Chondrocyte (in vitro differentiated cells): ENCODE measurements at regions not wholly inside any gene's neighbourhood (a gene's known extent, or its start where the extent isn't known, plus 50 kb on each side); places are given as distances from the start of the nearest gene placed in this dataset.

Experiments
- DNase-seq: peaks from one replicate; pipeline ENCODE4 v3.0.0; 2021; ENCODE audit warnings: mixed read lengths, low spot score
- H3K27ac Mint-ChIP-seq: one replicate; pipeline ENCODE4 v1.8.0; 2021; ENCODE audit warnings: mild to moderate bottlenecking, moderate library complexity, mixed read lengths; ENCODE audit not compliant: unreplicated experiment
- H3K27me3 Mint-ChIP-seq: 2 replicates; pipeline ENCODE4 v1.8.0; 2021; ENCODE audit warnings: low read depth, mixed read lengths
- H3K36me3 Mint-ChIP-seq: 2 replicates; pipeline ENCODE4 v1.8.0; 2021; ENCODE audit warnings: low read depth, mixed read lengths
- H3K4me1 Mint-ChIP-seq: 2 replicates; pipeline ENCODE4 v1.8.0; 2021; ENCODE audit warnings: low read depth, mild to moderate bottlenecking, mixed read lengths
- H3K4me3 Mint-ChIP-seq: one replicate; pipeline ENCODE4 v1.8.0; 2021; ENCODE audit warnings: mild to moderate bottlenecking, moderate library complexity, mixed read lengths; ENCODE audit not compliant: unreplicated experiment
- H3K9me3 Mint-ChIP-seq: 2 replicates; pipeline ENCODE4 v1.8.0; 2021; ENCODE audit warnings: low read depth, mixed read lengths
- TF ChIP-seq, protein P1 (sequence below): fragments of 200-600 bp; sonication (generic); IDR thresholded peaks from 2 replicates; pipeline ENCODE4 v1.5.0; 2021; ENCODE audit warnings: antibody characterized with exemption, mild to moderate bottlenecking, moderate library complexity

- Mint-ChIP-seq H3K4me3 (no peak overlapping the region), H3K9me3 (peaks cover 12% of the 10 kb centered on the region), H3K4me1 (peaks cover 19% of the 10 kb centered on the region), H3K27me3 (no peaks in the 10 kb centered on the region), H3K36me3 (peaks cover 3% of the 10 kb centered on the region), H3K27ac (no peak overlapping the region)
- no peak for DNase-seq
- TF ChIP-seq, protein P1, sequence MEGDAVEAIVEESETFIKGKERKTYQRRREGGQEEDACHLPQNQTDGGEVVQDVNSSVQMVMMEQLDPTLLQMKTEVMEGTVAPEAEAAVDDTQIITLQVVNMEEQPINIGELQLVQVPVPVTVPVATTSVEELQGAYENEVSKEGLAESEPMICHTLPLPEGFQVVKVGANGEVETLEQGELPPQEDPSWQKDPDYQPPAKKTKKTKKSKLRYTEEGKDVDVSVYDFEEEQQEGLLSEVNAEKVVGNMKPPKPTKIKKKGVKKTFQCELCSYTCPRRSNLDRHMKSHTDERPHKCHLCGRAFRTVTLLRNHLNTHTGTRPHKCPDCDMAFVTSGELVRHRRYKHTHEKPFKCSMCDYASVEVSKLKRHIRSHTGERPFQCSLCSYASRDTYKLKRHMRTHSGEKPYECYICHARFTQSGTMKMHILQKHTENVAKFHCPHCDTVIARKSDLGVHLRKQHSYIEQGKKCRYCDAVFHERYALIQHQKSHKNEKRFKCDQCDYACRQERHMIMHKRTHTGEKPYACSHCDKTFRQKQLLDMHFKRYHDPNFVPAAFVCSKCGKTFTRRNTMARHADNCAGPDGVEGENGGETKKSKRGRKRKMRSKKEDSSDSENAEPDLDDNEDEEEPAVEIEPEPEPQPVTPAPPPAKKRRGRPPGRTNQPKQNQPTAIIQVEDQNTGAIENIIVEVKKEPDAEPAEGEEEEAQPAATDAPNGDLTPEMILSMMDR: no peak
Measured at GRCh38 chr4:32142075-32142474, 1421.9 kb downstream of the PCDH7 start.

DNA sequence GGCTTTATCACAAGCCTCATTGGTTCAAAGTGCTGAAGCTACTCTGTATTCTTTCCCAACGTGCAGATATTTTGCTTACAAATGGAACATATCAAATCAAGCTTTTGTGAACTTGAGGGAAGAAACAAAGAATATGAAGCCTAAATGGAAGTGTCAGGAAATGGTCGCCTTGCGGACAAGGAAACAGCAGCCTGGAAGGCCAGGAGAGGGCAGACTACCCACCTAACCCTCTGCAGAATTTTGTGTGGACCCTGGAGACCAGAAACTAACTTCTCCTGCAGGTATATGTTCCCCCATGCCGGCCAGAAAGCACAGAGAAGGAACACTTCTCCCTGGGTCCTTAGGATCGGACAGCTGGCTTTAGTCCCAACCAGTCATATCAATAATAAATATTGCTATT is 1425.8 kb downstream of the PCDH7 start:
- peaks cover 21% of the 10 kb centered on the region for H3K4me1 Mint-ChIP-seq
- TF ChIP-seq, protein P1: no peak
- H3K27ac Mint-ChIP-seq: no peak overlapping the region
- no peaks in the 10 kb centered on the region for H3K27me3 Mint-ChIP-seq
- H3K4me3 Mint-ChIP-seq: no peak overlapping the region
- peaks cover 3% of the 10 kb centered on the region for H3K36me3 Mint-ChIP-seq
- no peak for DNase-seq
- peaks cover 12% of the 10 kb centered on the region for H3K9me3 Mint-ChIP-seq

GRCh38 chr4:32147446-32148085 is 1427.4 kb downstream of the PCDH7 start:
- TF ChIP-seq, protein P1: no peak
- Mint-ChIP-seq H3K4me1 (peaks cover 11% of the 10 kb centered on the region), H3K4me3 (no peak overlapping the region), H3K27me3 (no peaks in the 10 kb centered on the region), H3K27ac (no peak overlapping the region), H3K9me3 (peaks cover 12% of the 10 kb centered on the region), H3K36me3 (peaks cover 3% of the 10 kb centered on the region)
- no peak for DNase-seq

GRCh38 chr4:32148111-32148666 is 1428.0 kb downstream of the PCDH7 start:
- Mint-ChIP-seq H3K9me3 (peaks cover 9% of the 10 kb centered on the region), H3K27me3 (no peaks in the 10 kb centered on the region), H3K4me3 (no peak overlapping the region), H3K4me1 (peaks cover 11% of the 10 kb centered on the region), H3K27ac (peak overlapping the region; percentile 34), H3K36me3 (peaks cover 3% of the 10 kb centered on the region)
- TF ChIP-seq, protein P1: no peak
- DNase-seq: no peak

DNA sequence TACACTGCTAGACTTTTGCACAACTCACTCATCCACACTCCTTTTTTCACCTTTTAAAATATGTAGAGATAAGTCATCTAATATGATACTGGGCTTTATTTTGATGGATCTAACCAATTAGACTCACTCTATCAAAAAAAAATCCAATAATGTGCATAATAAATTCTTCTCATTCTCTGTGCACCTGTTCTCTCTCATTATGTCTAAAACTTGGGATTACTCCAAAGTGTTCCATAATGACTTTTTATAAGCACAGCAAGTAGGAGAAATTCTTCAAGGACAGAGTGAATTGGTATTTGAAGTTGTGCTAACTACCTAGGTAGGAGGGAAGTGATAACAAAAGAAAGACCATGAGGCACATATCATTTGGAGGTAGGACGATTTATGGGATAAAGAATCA is 1438.8 kb downstream of the PCDH7 start:
- no peaks in the 10 kb centered on the region for H3K36me3 Mint-ChIP-seq
- no peak for DNase-seq
- H3K9me3 Mint-ChIP-seq: no peaks in the 10 kb centered on the region
- H3K27me3 Mint-ChIP-seq: no peaks in the 10 kb centered on the region
- H3K4me3 Mint-ChIP-seq: no peak overlapping the region
- TF ChIP-seq, protein P1: no peak
- no peak overlapping the region for H3K27ac Mint-ChIP-seq
- no peaks in the 10 kb centered on the region for H3K4me1 Mint-ChIP-seq
